ENCODE measurements at regions not wholly inside any gene's neighbourhood (a gene's known extent, or its start where the extent isn't known, plus 50 kb on each side); places are given as distances from the start of the nearest gene placed in this dataset.
"Not testable (repeated sequence)": the region's sequence is repeated elsewhere in the genome, so short reads cannot be mapped to it uniquely, and the experiment has no call there.

DNA sequence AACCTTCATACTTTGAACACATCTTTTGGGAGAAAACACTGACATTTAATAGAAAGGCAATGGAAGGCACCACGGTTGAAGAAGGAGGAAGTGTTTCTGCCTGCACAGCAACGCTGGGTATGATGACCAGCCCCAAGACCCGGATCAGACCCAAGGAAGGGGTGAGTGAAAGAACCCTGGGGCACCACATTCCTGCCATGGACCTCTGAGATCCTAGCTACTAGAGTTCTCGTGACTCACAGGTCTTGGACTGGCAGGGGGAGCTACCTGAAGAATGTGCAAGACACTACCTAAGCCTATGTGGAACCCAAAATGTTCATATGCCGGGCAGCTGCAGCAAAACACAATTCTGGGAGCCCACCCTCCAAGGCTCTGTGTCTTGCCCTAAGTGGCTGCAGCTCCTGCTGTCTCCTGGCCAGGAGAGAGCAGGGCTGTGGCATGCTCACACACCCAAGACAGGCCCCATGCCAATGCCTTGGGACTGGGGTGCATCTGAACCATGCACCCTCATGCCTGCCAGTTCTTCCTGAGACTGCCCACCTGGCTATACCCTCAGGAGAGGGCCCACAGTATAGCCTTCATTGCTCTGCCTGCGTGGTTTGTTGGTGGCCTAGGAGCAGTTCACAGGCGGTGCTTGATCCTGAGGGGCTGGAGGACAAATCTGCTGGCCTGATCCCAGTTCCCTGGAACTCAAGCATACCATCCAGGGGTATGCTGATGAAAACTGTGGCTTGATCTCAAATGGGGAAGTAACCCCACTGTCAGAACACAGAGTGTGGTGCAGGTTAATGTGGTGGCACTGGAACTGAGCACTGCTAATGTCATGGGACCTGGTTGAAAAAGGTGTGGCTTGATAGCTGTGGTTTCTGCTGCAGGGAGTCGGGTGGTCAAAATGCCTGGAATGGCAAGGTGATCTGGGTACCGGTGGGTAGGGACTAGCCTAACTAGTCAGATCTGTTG, 353.3 kb upstream of the ARHGEF26 start:
- DNase-seq, result no peak

DNA sequence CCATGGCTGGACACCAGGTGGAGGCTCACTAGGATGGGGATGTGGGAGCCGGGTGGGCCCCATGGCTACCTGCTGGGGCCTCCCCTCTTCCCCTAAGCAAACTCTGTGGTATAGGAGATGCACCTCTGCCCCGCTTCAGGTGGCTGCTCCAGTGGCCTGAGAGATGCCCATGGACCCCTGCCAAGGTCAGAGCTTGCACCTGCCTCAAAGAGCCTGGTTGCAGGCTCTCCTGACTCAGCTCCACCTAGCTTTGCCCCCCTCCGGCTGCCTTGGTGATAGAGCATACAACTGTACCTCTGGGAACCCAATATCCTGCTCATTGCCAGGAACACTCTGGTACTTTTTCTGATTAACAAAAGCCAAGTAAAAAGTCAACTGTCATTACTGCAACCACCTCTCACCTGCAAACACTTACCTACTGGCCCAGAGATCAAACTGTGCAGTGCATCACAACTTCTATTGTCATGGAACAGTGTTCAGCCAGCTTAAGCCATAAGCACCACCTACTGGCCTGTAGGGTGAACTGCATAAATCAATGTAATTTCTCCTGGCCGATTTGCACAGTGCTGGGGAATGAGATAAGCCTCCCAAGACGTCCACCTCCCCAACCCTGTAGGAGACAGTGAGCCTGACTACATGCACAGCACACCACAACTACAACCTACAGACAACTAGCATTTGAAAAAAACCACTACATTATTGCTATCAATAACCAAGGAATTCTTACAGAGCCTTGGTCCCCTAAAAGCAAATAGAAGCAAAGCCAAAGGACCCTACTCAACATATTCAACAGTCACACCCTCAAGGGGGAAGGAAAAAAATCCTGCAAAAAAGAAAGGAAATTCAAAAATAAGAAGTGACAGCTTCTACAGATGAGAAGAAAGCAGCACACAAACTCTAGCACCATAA, 352.4 kb upstream of the ARHGEF26 start:
- peak; percentile 31 for DNase-seq

DNA sequence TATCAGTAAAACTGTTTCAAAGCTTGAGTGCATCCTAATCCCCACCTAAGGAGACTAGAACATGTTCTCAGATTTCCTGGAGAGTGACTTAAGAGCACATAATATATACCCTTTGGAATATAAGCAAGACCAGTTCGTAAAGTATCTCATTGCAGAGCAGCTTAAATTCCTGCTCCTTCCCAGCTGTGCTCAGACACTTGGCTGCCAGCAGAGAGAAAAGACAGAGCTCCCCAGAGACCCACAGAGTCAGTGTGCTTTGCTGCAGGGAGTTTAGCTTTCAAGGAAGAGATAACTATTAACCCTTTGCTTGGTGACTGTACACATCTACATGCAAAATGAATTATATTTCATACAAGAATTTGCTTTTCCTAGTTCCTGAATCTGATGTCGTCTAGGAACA, 338.1 kb upstream of the ARHGEF26 start:
- DNase-seq, result no peak

DNA sequence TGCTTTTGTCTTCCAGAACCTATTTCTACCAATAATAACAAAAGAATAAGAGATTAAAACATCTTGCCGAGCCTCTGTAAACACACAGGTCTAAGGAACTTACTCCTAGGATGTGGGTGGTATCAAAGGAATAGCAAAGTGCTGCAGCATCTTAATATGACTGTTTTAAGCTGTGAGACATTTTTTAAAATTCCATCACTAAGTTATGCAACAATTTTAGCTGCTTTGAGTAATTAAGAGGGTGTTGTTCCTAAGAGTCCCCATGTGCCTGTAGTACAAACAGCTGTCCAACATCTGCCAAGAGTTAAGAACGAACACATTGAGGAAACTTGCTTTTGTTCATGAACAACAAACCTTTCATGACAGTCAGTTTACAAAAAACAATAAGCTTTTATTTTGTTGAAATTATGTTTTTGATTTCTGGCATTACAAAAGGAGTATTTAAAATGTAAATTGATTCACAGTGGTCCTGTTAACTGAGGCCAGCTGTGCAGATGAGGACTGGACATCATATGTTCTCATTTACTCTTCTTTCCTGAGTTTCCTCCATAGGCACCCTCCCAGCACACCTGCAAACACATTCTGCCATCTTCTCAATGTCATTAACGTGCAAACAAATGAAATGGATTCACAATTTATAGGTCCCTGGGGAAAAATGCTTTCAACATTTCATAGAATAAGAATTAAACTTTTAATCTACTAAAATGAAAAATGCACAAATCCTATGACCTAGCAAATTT, 337.3 kb upstream of the ARHGEF26 start:
- DNase-seq, result no peak

DNA sequence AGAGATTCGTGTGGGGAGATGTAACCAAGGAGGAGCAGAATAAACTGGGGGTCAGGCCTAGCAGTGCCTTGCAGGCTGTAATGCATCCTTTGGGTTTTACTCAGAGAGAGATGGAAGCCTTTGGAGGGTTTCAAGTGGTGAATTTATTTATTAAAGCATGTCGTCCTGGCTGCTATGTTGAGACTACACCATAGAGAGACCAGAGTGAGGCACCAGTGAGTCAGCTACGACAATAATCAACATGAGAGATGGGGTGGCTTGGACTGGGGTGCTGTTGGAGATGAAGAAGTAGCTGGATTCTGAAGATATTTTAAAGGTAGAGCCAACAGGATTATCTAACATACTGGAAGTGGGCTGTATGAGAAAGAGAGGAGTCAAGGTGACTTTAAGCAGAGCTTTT, 335.3 kb upstream of the ARHGEF26 start:
- DNase-seq, result no peak

DNA sequence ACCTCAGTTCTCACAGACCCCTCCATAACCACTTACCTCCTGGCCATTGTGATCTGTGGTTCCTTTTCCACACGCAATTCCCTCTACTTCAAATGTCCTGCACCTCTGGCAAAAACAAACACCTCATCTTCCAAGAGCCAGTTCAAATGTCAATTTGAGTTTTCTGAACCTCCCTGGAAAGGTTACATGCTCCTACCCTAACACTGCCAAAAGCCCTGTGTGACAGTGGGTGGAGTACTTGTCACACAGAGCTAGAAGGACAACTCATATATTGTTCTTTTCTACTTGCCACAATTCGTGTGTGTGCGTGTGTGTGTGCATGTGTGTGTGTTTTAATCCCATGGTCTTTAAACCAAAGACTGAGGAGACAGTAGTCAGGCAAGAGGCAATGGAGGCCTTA, 331.8 kb upstream of the ARHGEF26 start:
- DNase-seq, result no peak

DNA sequence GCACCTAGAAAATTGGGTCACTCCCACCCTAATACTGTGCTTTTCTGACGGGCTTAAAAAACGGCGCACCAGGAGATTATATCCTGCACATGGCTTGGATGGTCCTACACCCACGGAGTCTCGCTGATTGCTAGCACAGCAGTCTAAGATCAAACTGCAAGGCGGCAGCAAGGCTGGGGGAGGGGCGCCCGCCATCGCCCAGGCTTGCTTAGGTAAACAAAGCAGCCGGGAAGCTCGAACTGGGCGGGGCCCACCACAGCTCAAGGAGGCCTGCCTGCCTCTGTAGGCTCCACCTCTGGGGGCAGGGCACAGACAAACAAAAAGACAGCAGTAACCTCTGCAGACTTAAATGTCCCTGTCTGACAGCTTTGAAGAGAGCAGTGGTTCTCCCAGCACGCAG, 324.1 kb upstream of the ARHGEF26 start:
- not testable (repeated sequence) for DNase-seq

DNA sequence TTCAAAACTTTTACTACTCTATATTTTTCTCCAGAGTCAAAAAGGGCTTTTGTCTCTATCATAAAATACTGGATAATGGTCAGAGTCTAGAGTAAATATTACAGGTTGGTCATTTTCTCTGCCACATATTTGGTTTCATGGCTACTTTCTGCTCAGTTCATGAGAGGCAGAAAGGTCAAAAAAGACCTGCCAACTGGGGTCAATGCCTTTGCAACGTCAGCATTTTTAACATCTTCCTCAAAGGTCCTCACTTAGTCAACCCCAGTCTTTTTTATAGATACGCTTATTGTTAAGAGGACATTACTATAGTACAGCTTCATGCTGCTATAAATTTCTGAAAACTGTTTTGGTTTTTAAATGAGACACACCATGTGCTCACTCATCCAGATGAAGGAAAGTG, 312.1 kb upstream of the ARHGEF26 start:
- DNase-seq, result no peak

DNA sequence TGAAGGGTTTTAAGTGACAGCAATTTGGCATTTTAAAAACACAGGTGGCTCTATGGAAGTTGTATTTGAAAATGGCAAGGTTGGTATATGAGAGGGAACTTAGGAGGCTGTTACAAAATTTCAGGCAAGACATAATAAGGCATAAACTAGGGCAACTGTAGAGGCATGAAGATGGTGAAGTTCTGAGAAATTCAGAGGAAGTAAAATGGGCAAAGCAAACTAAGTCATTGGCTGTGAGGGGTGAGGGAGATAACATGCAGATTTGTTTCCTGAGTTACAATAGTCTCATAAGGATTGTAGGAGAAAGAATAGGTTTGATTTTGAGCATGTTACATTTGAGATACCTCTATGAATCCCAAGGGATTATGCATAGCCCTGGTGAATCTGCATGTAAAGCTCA, 302.9 kb upstream of the ARHGEF26 start:
- no peak for DNase-seq

DNA sequence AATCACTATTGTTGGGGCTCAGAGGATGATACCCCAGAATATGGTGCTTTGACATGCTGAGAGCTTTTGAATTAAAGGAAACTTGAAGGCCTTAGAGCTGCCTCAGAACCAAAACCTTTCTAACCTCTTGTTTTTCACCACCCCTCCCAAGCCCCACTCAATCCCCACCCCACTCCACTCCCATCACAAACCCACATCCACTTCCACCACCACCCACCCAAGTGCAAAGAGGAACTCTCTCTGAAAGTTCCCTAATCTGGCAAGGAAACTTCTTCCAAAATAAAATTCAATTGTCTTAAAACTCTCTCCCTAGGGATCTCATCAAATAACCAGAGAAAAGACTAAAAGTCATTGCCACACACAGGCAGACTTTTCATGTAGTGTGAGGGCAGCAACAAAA, 301.2 kb upstream of the ARHGEF26 start:
- DNase-seq, result no peak

DNA sequence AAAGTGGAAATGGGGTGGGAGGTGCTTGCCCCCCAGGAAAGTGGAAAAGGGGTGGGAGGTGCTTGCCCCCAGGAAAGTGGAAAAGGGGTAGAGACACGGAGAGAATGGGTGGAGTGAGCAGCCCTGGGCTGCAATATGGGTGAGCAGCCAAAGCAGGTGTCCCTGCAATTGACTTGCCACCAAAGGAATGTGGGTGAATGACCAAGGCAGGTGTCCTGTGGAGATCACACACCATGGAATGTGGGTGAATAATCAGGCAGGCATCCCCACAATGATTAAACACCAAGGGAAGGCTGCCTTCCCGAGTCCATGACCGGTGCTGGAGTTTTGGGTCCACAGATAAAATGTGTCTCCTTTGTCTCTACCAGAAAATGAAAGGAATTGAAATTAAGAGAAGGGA, 292.8 kb upstream of the ARHGEF26 start:
- not testable (repeated sequence) for DNase-seq

DNA sequence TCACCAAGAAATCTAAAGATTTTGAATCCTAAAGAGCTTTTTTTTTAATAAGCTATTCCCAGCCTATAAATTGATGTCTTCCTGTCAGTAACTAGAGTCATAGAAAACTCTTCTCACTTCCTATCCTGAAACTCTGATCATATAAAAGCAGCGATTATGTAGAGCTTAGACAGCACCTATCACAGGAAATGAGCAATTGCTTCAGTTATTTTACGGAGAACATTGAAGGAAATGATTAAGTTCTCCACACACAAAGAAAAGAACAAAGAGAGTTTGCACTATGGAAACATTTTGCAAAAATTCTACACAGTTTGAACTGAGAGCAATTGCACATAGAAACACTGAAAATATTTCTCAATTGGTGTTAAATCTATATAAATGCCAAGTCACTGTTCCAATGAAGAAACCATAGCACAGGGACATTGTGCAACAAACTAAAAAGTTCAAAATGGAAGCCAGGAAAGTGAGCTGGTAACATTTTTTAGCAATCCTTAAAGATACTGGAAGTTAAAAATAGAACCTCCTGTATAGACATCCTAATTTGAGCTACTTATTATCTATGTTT, 291.5 kb upstream of the ARHGEF26 start:
- DNase-seq, result no peak

DNA sequence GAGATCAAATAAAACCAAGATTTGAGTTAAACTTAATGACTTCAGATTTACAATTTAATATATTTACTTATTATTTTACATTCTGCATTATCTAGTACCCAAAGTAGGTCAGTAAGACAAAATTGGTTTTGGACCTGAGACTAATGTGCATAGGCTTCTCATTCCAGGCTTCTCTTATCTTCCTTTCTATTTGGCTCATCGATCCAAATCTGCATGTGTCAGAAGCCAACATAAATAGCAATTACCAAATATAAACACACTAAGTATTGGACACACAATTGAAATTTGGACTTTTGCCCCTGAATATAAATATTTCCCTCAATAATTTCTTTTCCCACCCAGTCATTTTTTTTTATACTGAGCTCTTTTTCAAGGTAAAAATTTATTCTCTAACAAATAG, 290.6 kb upstream of the ARHGEF26 start:
- no peak for DNase-seq

DNA sequence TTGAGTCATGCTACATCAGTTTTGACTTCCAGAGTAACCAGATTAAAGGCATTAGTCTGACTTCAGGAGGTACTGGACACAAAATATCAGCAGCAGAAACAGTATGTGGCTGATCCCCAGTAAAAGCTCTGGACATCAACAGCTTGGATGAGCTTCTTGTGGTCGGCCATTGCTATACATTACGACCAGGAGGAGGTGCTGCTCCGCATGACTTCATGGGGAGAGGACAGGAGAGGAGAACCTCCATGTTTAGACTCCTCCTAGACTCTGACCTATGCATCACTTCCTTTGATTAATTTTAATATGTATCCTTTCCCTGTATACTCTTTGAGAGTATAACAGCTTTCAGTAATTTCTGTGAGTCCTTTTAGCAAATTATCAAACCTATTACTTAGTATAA, 285.6 kb upstream of the ARHGEF26 start:
- no peak for DNase-seq

DNA sequence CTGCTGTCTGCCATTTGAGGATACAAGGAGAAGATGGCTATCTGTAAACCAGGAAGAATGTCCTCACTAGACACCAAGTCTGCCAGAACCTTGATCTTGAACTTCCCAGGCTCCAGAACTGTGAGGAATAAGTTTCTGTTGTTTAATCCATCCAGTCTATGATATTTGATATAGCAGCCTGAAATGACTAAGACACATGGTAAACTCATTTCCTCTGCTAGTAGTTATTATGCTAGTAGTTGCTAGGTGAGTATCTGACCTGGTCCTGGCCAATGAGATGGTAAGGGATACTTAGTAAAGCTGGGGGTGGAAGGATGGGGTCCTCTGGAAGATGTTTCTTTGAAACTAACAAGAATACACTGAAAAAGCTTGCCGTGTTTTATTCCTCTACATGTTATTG, 280.7 kb upstream of the ARHGEF26 start:
- no peak for DNase-seq

DNA sequence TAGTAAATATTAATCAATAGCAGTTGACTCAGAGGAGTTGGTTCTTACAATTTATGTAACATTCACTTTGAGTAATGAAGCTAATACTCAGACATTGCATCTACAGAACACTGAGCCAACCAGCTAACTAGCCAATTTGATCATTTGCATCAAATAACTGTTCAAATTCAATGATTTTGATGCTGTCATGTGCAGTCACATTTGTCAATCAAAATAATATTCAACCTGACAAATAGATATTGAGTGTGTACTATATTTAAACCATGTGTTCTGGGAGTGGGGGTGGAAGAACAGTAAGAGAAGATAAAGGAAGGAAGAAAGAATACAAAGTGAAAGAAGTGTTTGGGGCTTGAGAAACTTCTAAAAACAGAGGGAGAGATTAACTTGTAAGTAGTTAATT, 277.2 kb upstream of the ARHGEF26 start:
- no peak for DNase-seq

DNA sequence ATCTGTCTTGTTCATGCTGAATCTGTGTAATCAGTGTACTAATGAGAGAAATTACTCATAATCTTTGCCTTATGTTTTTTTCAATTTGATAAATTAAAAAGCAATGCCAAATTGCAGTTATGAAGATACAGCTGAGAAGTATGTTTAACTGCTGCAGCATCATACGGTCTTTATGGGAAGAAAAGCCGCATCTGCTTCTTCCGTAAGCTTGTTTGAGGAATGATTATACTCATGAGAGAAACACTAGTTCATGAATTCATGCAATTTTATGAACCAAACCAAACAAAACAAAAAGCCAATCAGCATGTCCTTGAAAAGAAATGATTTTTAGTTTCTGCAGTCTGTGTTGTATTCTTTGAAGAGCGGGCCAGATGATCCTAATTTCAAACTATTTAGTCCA, 275.9 kb upstream of the ARHGEF26 start:
- DNase-seq, result no peak

DNA sequence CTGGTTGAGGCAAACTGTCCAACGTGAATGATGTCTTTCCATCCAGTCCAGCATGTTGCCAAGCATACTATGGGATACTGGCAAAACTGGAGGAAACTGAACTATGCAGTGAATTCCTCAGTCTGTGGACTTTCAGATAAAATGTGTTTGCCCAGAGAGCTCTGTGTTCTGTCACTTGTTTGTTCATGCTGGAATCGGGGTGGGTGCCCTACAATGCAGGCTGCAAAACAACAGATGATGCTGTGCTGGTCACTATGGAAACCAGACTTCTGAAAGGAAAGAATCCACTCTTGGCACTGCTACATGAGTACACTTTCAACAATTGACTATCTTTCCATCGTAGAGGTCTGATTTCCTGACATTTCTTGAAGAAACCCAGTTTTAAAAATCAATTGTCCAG, 272.5 kb upstream of the ARHGEF26 start:
- DNase-seq, result no peak

DNA sequence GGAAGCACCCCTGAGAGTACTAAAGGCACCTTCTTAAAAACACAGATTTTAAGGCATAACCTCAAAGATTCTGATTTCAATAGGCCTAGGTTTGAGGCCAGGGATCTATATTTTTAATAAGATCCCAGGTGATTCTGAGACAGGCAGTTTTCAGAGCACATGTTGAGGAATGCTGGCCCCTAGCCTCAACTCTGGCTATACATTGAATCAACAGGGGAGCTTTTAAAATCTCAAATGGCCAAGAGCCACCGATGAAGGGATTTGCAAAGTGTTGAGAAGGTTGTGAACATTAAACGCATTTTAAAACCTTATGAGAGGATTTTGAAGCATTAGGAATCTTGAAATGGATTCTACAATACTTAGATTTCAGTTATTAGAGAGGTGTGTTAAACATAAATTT, 268.8 kb upstream of the ARHGEF26 start:
- DNase-seq, result no peak

DNA sequence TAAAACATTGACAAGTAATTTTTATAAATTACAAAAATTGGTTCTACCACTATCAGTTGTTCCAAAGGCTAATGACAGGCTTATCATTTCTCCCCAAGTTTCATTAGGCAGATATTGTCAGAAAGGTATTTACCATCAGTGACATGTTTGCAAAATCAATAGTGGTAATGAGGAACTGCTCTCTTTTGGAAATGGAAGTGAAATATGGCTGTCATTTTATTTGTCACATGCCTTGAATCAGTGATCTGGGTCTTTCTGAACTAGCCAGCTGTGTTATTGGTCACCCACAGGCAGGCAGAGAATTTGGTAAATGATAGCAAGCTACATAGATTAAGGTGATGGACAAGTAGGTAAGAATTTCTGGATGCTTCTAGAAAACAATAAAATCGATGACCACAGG, 268.0 kb upstream of the ARHGEF26 start:
- DNase-seq, result no peak

DNA sequence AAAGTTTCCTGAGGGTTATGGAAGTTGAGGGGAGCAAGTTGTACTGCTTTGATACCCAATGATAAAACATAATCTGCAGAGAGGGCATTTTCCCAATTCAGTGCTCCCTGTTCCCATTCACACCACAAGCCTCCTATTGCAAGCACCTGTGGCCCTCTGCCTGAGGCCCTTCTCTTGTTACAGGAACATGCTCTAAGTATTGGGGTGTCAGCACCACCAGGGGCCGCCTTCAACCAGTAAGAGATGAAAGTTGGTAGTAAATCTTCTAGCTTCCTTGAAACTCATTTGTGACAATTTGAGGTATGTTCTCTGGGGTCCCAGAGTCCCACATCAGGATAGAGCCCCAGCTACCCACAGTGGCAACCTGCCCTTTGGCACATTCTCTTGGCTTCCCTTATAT, 265.4 kb upstream of the ARHGEF26 start:
- no peak for DNase-seq

DNA sequence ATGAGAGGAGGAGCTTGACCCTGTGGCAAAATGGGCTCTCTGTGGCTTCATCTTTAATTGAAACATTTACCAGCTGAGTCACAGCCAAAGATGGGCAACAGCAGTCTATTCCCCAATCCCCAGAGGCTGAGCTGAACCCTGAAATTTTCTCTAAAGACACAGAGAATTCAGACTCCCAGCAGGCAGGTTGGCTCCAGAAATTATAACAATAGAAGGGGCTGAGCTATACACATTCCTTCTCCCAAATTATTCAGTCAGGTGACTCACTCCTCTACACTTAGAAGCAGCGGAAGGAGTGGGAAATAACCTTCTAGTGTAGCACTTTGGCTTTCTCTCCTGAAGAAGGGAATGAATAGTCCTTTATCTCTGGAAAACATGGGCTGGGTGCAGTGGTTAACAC, 264.3 kb upstream of the ARHGEF26 start:
- no peak for DNase-seq

DNA sequence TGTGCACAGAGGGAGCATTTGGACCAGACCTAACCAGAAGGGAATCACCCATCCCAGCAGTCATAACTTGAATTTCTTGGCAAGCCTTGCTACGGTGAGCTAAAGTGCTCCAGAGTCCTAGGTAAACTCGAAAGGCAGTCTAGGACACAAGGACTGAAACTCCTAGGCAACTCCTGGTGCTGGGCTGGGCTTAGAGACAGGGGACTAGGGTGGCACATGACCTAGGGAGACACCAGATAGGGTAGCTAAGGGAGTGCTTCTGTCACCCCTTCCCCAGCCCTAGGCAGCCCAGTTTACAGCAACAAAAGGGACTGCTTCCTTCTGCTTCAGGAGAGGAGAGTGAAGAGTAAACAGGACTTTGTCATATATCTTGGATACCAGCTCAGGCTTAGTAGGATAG, 256.4 kb upstream of the ARHGEF26 start:
- no peak for DNase-seq

Data from kidney glomerular epithelial cell (primary cell).